ENCODE measurements at regions not wholly inside any gene's neighbourhood (a gene's known extent, or its start where the extent isn't known, plus 50 kb on each side); places are given as distances from the start of the nearest gene placed in this dataset.

GRCh38 chr1:195439661-195440060 lies 1168.6 kb downstream of the KCNT2 start:
- TF ChIP-seq, protein P1, sequence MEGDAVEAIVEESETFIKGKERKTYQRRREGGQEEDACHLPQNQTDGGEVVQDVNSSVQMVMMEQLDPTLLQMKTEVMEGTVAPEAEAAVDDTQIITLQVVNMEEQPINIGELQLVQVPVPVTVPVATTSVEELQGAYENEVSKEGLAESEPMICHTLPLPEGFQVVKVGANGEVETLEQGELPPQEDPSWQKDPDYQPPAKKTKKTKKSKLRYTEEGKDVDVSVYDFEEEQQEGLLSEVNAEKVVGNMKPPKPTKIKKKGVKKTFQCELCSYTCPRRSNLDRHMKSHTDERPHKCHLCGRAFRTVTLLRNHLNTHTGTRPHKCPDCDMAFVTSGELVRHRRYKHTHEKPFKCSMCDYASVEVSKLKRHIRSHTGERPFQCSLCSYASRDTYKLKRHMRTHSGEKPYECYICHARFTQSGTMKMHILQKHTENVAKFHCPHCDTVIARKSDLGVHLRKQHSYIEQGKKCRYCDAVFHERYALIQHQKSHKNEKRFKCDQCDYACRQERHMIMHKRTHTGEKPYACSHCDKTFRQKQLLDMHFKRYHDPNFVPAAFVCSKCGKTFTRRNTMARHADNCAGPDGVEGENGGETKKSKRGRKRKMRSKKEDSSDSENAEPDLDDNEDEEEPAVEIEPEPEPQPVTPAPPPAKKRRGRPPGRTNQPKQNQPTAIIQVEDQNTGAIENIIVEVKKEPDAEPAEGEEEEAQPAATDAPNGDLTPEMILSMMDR (IDR thresholded peaks at IDR 0.05; ENCODE audit: borderline replicate concordance, extremely low read depth, low read length, poor library complexity, severe bottlenecking), result no peak
- no peak for TF ChIP-seq EZH2 (IDR thresholded peaks at IDR 0.05; ENCODE audit: borderline replicate concordance, low read depth, low read length, severe bottlenecking)
